ENCODE measurements at regions not wholly inside any gene's neighbourhood (a gene's known extent, or its start where the extent isn't known, plus 50 kb on each side); places are given as distances from the start of the nearest gene placed in this dataset.

- intact Hi-C loops (cut with DNase I, micrococcal nuclease) = no loop called here
- no peak for DNase-seq
- ATAC-seq = no peak
Measured at GRCh38 chr14:98415766-98416165, 856.2 kb downstream of the BCL11B start.

GRCh38 chr14:98417001-98417400 is 855.0 kb downstream of the BCL11B start:
- ATAC-seq (no peak), DNase-seq (no peak)
- intact Hi-C loops (cut with DNase I, micrococcal nuclease) = no loop called here

GRCh38 chr14:98428483-98428994 is 843.5 kb downstream of the BCL11B start:
- intact Hi-C loops (cut with DNase I, micrococcal nuclease) = no loop called here
- no peak for DNase-seq

GRCh38 chr14:98433436-98433835 is 838.6 kb downstream of the BCL11B start:
- no peak for ATAC-seq
- intact Hi-C loops (cut with DNase I, micrococcal nuclease) = no loop called here
- DNase-seq = no peak

More at GRCh38 chr14:98428483-98428994, 843.5 kb downstream of the BCL11B start:
- ATAC-seq = no peak

- intact Hi-C loops (cut with DNase I, micrococcal nuclease) = no loop called here
- ATAC-seq (no peak), DNase-seq (no peak)
Measured at GRCh38 chr14:98437113-98437512, 834.9 kb downstream of the BCL11B start.

- intact Hi-C loops (cut with DNase I, micrococcal nuclease) = no loop called here
- DNase-seq (no peak), ATAC-seq (no peak)
Measured at GRCh38 chr14:98444077-98444476, 827.9 kb downstream of the BCL11B start.

GRCh38 chr14:98445718-98446117 is 826.3 kb downstream of the BCL11B start:
- DNase-seq (no peak), ATAC-seq (no peak)
- intact Hi-C loops (cut with DNase I, micrococcal nuclease) = no loop called here

GRCh38 chr14:98446508-98446907 is 825.5 kb downstream of the BCL11B start:
- intact Hi-C loops (cut with DNase I, micrococcal nuclease) = no loop called here
- ATAC-seq (no peak), DNase-seq (no peak)

- ATAC-seq (no peak), DNase-seq (no peak)
- intact Hi-C loops (cut with DNase I, micrococcal nuclease) = no loop called here
Measured at GRCh38 chr14:98456231-98456630, 815.8 kb downstream of the BCL11B start.

- intact Hi-C loops (cut with DNase I, micrococcal nuclease) = no loop called here
- no peak for DNase-seq
- ATAC-seq = no peak
Measured at GRCh38 chr14:98458702-98459101, 813.3 kb downstream of the BCL11B start.

GRCh38 chr14:98462908-98463307 is 809.1 kb downstream of the BCL11B start:
- ATAC-seq (no peak), DNase-seq (no peak)
- intact Hi-C loops (cut with DNase I, micrococcal nuclease) = no loop called here

- ATAC-seq (no peak), DNase-seq (no peak)
- intact Hi-C loops (cut with DNase I, micrococcal nuclease) = no loop called here
Measured at GRCh38 chr14:98466807-98467206, 805.2 kb downstream of the BCL11B start.

GRCh38 chr14:98470663-98471062 is 801.3 kb downstream of the BCL11B start:
- no peak for DNase-seq
- ATAC-seq = no peak
- intact Hi-C loops (cut with DNase I, micrococcal nuclease) = no loop called here

GRCh38 chr14:98474900-98475299 is 797.1 kb downstream of the BCL11B start:
- intact Hi-C loops (cut with DNase I, micrococcal nuclease) = no loop called here
- no peak for ATAC-seq
- DNase-seq = no peak

- intact Hi-C loops (cut with DNase I, micrococcal nuclease) = no loop called here
- DNase-seq (no peak), ATAC-seq (no peak)
Measured at GRCh38 chr14:98477935-98478334, 794.1 kb downstream of the BCL11B start.

GRCh38 chr14:98489115-98489514 is 782.9 kb downstream of the BCL11B start:
- ATAC-seq (no peak), DNase-seq (no peak)
- intact Hi-C loops (cut with DNase I, micrococcal nuclease) = no loop called here

- DNase-seq = no peak
- no peak for ATAC-seq
- intact Hi-C loops (cut with DNase I, micrococcal nuclease) = no loop called here
Measured at GRCh38 chr14:98494582-98494981, 777.4 kb downstream of the BCL11B start.

- DNase-seq (no peak), ATAC-seq (no peak)
- intact Hi-C loops (cut with DNase I, micrococcal nuclease) = no loop called here
Measured at GRCh38 chr14:98498019-98498885, 773.7 kb downstream of the BCL11B start.

GRCh38 chr14:98501335-98501734 is 770.7 kb downstream of the BCL11B start:
- DNase-seq = no peak
- intact Hi-C loops (cut with DNase I, micrococcal nuclease) = no loop called here

GRCh38 chr14:98501836-98502235 is 770.2 kb downstream of the BCL11B start:
- DNase-seq (no peak), ATAC-seq (no peak)
- intact Hi-C loops (cut with DNase I, micrococcal nuclease) = no loop called here

More at GRCh38 chr14:98501335-98501734, 770.7 kb downstream of the BCL11B start:
- no peak for ATAC-seq
